HCT116 (cell line): ENCODE measurements at regions not wholly inside any gene's neighbourhood (a gene's known extent, or its start where the extent isn't known, plus 50 kb on each side); places are given as distances from the start of the nearest gene placed in this dataset.

Experiments used
- ATAC-seq: fragments of 200-7000 bp; cut with Tn5 transposase; 2 replicates; pipeline ENCODE4 v1.9.1; 2020; ENCODE audit warnings: mild to moderate bottlenecking, moderate library complexity
- BruUV-seq: library from RNA; stranded (reverse); fragments of 400-500 nt; replicated peaks from 2 replicates; lab custom pipeline; 2021; lab: Mats Ljungman, UMichigan
- CTCF ChIA-PET: fragments of 300-600 bp; sonication (Branson Sonifier 250); formaldehyde crosslinking; loops from one replicate; lab custom pipeline; 2021; ENCODE audit warnings: antibody characterized with exemption; lab: Charles Lee
- POLR2A ChIA-PET: fragments of 300-600, 350-600 bp; sonication (Branson Sonifier 250); formaldehyde crosslinking; loops from one replicate; lab custom pipeline; 2021; ENCODE audit warnings: antibody characterized with exemption; lab: Charles Lee
- RAD21 ChIA-PET, 2 experiments: fragments of 300-600 bp; sonication (Branson Sonifier 250); formaldehyde crosslinking; loops; one replicate each; lab custom pipeline; 2023; ENCODE audit warnings: low total read pairs in 2 of 2; ENCODE audit not compliant: uncharacterized antibody in 2 of 2, unreplicated experiment in 2 of 2, low non-redundant PET in 1 of 2; lab: Charles Lee
- DNase-seq: peaks from one replicate; pipeline ENCODE4 v3.0.0-alpha.2; 2010; ENCODE audit warnings: low read depth, low spot score
- H2AFZ ChIP-seq: fragments of 200-600 bp; shearing (Covaris generic), sonication (generic); 2 replicates; pipeline ENCODE4 v1.6.1; 2017; ENCODE audit warnings: low read depth, mixed run types, mixed read lengths, antibody characterized with exemption, low read length; ENCODE audit not compliant: poor library complexity, severe bottlenecking
- H3K27ac ChIP-seq: 2 replicates; pipeline ENCODE4 v1.5.1; 2012; ENCODE audit warnings: low read depth, low read length
- H3K27me3 ChIP-seq: fragments of 200-600 bp; sonication (generic); 2 replicates; pipeline ENCODE4 v1.6.1; 2016; ENCODE audit warnings: mixed run types, low read length, mixed read lengths; ENCODE audit not compliant: insufficient read depth
- H3K36me3 ChIP-seq, 2 experiments: fragments of 200-500 bp in 1 of 2; fragments of 200-600 bp in 1 of 2; sonication (Bioruptor generic) in 1 of 2; sonication (generic) in 1 of 2; 2 replicates each; pipeline versions ENCODE4 v1.5.1 to v1.6.1; 2014 to 2016; ENCODE audit warnings: low read length in 2 of 2, inconsistent platforms in 1 of 2, mixed read lengths in 1 of 2, mixed run types in 1 of 2; ENCODE audit not compliant: insufficient read depth in 2 of 2, control insufficient read depth in 1 of 2
- H3K4me1 ChIP-seq, 2 experiments: fragments of 200-600 bp in 1 of 2; sonication (generic) in 1 of 2; 2 replicates each; pipeline versions ENCODE4 v1.5.1 to v1.6.1; 2012 to 2017; ENCODE audit warnings: low read length in 2 of 2, inconsistent platforms in 1 of 2, mild to moderate bottlenecking in 1 of 2, mixed read lengths in 1 of 2, mixed run types in 1 of 2, moderate library complexity in 1 of 2; ENCODE audit not compliant: insufficient read depth in 2 of 2, control insufficient read depth in 1 of 2
- H3K4me2 ChIP-seq: fragments of 200-600 bp; sonication (generic); 2 replicates; pipeline ENCODE4 v1.6.1; 2017; ENCODE audit warnings: mixed run types, low read length, mixed read lengths
- H3K4me3 ChIP-seq, 2 experiments: fragments of 200-600 bp in 1 of 2; sonication (generic) in 1 of 2; replicated peaks in 1 of 2; 2 replicates each; pipeline ENCODE4 v1.5.1; 2011 to 2016; ENCODE audit warnings: low read length in 2 of 2, control low read depth in 1 of 2, low read depth in 1 of 2, mild to moderate bottlenecking in 1 of 2, mixed read lengths in 1 of 2, mixed run types in 1 of 2
- H3K79me2 ChIP-seq: fragments of 200-600 bp; sonication (generic); 2 replicates; pipeline ENCODE4 v1.6.1; 2017; ENCODE audit warnings: mild to moderate bottlenecking, mixed run types, low read length, moderate library complexity, mixed read lengths; ENCODE audit not compliant: insufficient read depth
- H3K9ac ChIP-seq: fragments of 200-600 bp; sonication (generic); 2 replicates; pipeline ENCODE4 v1.6.1; 2016; ENCODE audit warnings: low read length, mixed read lengths
- H3K9me2 ChIP-seq: fragments of 200-600 bp; sonication (generic), shearing (Covaris generic); 2 replicates; pipeline ENCODE4 v1.6.1; 2017; ENCODE audit warnings: mixed run types, mild to moderate bottlenecking, moderate library complexity; ENCODE audit not compliant: insufficient read depth
- H3K9me3 ChIP-seq, 2 experiments: fragments of 200-500 bp in 1 of 2; fragments of 200-600 bp in 1 of 2; sonication (Bioruptor generic) in 1 of 2; sonication (generic) in 1 of 2; 2 replicates each; pipeline ENCODE4 v1.6.1; 2014 to 2017; ENCODE audit warnings: low read length in 2 of 2, mixed read lengths in 2 of 2, inconsistent platforms in 1 of 2, low read depth in 1 of 2, mild to moderate bottlenecking in 1 of 2, mixed run types in 1 of 2, moderate library complexity in 1 of 2; ENCODE audit not compliant: control insufficient read depth in 1 of 2, insufficient read depth in 1 of 2
- H4K20me1 ChIP-seq: fragments of 200-600 bp; sonication (generic), shearing (Covaris generic); 2 replicates; pipeline ENCODE4 v1.6.1; 2017; ENCODE audit warnings: mixed run types, mild to moderate bottlenecking, moderate library complexity; ENCODE audit not compliant: insufficient read depth
- CEBPB ChIP-seq: IDR thresholded peaks from 2 replicates; pipeline ENCODE4 v1.6.1; 2012; ENCODE audit warnings: low read depth
- EGR1 ChIP-seq: IDR thresholded peaks from 2 replicates; pipeline ENCODE4 v1.6.1; 2012; ENCODE audit warnings: low read depth
- EZH2 ChIP-seq: fragments of 200-600 bp; sonication (generic); IDR thresholded peaks from 2 replicates; pipeline ENCODE4 v1.6.1; 2017; ENCODE audit warnings: antibody characterized with exemption, mixed run types
- EZH2phosphoT487 ChIP-seq: fragments of 200-600 bp; IDR thresholded peaks from 2 replicates; pipeline ENCODE4 v1.6.1; 2018; ENCODE audit warnings: antibody characterized with exemption, borderline replicate concordance
- JUND ChIP-seq: IDR thresholded peaks from 2 replicates; pipeline ENCODE4 v1.6.1; 2012
- POLR2A ChIP-seq: IDR thresholded peaks from 2 replicates; pipeline ENCODE4 v1.7.0; 2011; ENCODE audit warnings: borderline replicate concordance; ENCODE audit not compliant: insufficient read depth, insufficient read length; ENCODE audit errors: extremely low read depth
- POLR2AphosphoS5 ChIP-seq: IDR thresholded peaks from 2 replicates; pipeline ENCODE4 v1.6.1; 2011; ENCODE audit warnings: mild to moderate bottlenecking, low read depth, low read length, moderate library complexity
- RAD21 ChIP-seq: IDR thresholded peaks from 2 replicates; pipeline ENCODE4 v1.6.1; 2012; ENCODE audit warnings: low read depth, mild to moderate bottlenecking
- SIN3A ChIP-seq: IDR thresholded peaks from 2 replicates; pipeline ENCODE4 v1.6.1; 2012; ENCODE audit warnings: low read depth
- SP1 ChIP-seq: IDR thresholded peaks from 2 replicates; pipeline ENCODE4 v1.6.1; 2012; ENCODE audit warnings: low read depth
- SRF ChIP-seq: IDR thresholded peaks from 2 replicates; pipeline ENCODE4 v1.6.1; 2012; ENCODE audit warnings: low read depth
- TCF7L2 ChIP-seq: IDR thresholded peaks from 2 replicates; pipeline ENCODE4 v1.7.0; 2011; ENCODE audit warnings: borderline replicate concordance, inconsistent platforms; ENCODE audit not compliant: insufficient read depth, insufficient read length; ENCODE audit errors: extremely low read depth
- YY1 ChIP-seq: IDR thresholded peaks from 2 replicates; pipeline ENCODE4 v1.6.1; 2011; ENCODE audit warnings: low read length, low read depth, moderate library complexity, mild to moderate bottlenecking; ENCODE audit not compliant: insufficient replicate concordance; ENCODE audit errors: extremely low read depth
- ZFX ChIP-seq: fragments of 450-650 bp; IDR thresholded peaks from 2 replicates; pipeline ENCODE4 v1.6.1; 2017
- ZNF274 ChIP-seq: fragments of 200-500 bp; sonication (Bioruptor generic); IDR thresholded peaks from 2 replicates; pipeline ENCODE4 v1.6.1; 2014; ENCODE audit warnings: mild to moderate bottlenecking, low read depth, low read length, inconsistent platforms
- intact Hi-C: fragments of 100-400 bp; cut with micrococcal nuclease; formaldehyde crosslinking; loops from 2 replicates; pipeline ENCODE4 v1.10.0; 2022
- TF ChIP-seq, protein P1 (sequence below): IDR thresholded peaks from 2 replicates; pipeline ENCODE4 v1.6.1; 2012
- TF ChIP-seq, protein P2 (sequence below): IDR thresholded peaks from 2 replicates; pipeline ENCODE4 v1.6.1; 2012
- TF ChIP-seq, protein P3 (sequence below): IDR thresholded peaks from 2 replicates; pipeline ENCODE4 v1.6.1; 2011; ENCODE audit warnings: mild to moderate bottlenecking, low read length, moderate library complexity; ENCODE audit not compliant: insufficient replicate concordance; ENCODE audit errors: extremely low read depth

DNA sequence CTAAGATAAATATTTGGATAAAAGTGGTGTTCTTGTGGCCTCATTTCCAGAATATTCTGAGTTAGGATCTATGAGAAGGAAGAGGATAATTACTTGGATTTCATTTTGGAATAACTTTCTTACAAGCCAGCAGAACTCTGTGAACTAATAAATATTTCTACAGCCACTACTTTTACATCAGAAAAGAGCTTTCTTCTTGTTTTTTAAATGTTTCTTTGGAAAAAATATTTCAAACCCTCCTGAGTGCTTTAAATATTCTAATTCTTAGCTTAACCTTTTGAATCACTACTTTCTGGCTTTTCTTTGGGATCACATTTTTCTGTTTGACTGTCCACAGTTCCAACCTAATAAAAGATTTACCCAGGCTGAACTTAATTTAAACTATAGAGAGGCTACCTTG, 279.2 kb upstream of the PHYHIPL start (continued):
- TF ChIP-seq, protein P1, sequence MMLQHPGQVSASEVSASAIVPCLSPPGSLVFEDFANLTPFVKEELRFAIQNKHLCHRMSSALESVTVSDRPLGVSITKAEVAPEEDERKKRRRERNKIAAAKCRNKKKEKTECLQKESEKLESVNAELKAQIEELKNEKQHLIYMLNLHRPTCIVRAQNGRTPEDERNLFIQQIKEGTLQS = no peak
- TF ChIP-seq ZFX = no peak

DNA sequence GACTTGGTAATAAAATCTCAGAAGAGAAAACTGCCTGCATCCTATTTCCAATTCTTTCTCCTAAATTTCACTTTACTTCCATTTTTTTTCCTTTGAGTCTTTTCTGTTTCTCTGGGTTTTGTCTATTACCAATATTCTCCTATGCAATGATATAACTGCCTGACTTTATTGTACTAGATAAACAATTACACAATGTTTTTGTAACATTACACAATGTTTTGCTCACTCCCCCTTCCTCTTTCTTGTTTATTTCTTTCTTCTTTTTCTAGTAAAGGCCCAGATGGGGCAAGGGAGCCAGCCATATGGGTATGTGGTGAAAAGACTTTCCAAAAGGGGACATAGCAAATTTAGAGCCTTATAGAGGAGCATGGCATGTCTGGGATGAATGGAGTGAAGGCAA, 278.7 kb upstream of the PHYHIPL start:
- Histone ChIP-seq H4K20me1 (no peaks in the 10 kb centered on the region), H3K4me1 (peaks cover 0 to 6% of the 10 kb centered on the region in 2 experiments; a peak in 2 of 4 replicates), H3K9ac (no peak overlapping the region), H3K4me3 (no peak overlapping the region), H3K9me2 (no peaks in the 10 kb centered on the region), H3K27ac (no peak overlapping the region), H3K27me3 (no peaks in the 10 kb centered on the region), H3K4me2 (no peak overlapping the region), H3K79me2 (no peaks in the 10 kb centered on the region), H3K36me3 (no peaks in the 10 kb centered on the region), H2AFZ (no peak overlapping the region), H3K9me3 (no peaks in the 10 kb centered on the region)
- no peak for TF ChIP-seq RAD21
- TF ChIP-seq POLR2AphosphoS5 = no peak
- no peak for TF ChIP-seq SIN3A
- TF ChIP-seq ZNF274 = no peak
- TF ChIP-seq, protein P2, sequence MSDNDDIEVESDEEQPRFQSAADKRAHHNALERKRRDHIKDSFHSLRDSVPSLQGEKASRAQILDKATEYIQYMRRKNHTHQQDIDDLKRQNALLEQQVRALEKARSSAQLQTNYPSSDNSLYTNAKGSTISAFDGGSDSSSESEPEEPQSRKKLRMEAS = no peak
- no peak for TF ChIP-seq EGR1
- no peak for TF ChIP-seq JUND
- TF ChIP-seq TCF7L2 = no peak
- TF ChIP-seq CEBPB = no peak
- TF ChIP-seq ZFX = no peak
- no peak for TF ChIP-seq POLR2A
- no peak for TF ChIP-seq EZH2phosphoT487
- no peak for TF ChIP-seq SRF
- TF ChIP-seq EZH2 = no peak
- no peak for TF ChIP-seq SP1
- no peak for TF ChIP-seq YY1
- TF ChIP-seq, protein P3, sequence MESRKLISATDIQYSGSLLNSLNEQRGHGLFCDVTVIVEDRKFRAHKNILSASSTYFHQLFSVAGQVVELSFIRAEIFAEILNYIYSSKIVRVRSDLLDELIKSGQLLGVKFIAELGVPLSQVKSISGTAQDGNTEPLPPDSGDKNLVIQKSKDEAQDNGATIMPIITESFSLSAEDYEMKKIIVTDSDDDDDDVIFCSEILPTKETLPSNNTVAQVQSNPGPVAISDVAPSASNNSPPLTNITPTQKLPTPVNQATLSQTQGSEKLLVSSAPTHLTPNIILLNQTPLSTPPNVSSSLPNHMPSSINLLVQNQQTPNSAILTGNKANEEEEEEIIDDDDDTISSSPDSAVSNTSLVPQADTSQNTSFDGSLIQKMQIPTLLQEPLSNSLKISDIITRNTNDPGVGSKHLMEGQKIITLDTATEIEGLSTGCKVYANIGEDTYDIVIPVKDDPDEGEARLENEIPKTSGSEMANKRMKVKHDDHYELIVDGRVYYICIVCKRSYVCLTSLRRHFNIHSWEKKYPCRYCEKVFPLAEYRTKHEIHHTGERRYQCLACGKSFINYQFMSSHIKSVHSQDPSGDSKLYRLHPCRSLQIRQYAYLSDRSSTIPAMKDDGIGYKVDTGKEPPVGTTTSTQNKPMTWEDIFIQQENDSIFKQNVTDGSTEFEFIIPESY = no peak
- intact Hi-C loops = no loop called here
- ChIA-PET RAD21 (no interaction called here), CTCF (no interaction called here), POLR2A (no interaction called here)
- ATAC-seq (no peak), DNase-seq (no peak)
- BruUV-seq = no TSS peak
